GF-D8 (cell line): ENCODE measurements at regions not wholly inside any gene's neighbourhood (a gene's known extent, or its start where the extent isn't known, plus 50 kb on each side); places are given as distances from the start of the nearest gene placed in this dataset.
"Not testable (repeated sequence)": the region's sequence is repeated elsewhere in the genome, so short reads cannot be mapped to it uniquely, and the experiment has no call there.

Experiments used
- DNase-seq: peaks from one replicate; lab custom pipeline; 2025; lab: John Stamatoyannopoulos, UW

- DNase-seq, result no peak
Observed at GRCh38 chr18:75742516-75742915, 315.0 kb upstream of the SMIM21 start.

DNA sequence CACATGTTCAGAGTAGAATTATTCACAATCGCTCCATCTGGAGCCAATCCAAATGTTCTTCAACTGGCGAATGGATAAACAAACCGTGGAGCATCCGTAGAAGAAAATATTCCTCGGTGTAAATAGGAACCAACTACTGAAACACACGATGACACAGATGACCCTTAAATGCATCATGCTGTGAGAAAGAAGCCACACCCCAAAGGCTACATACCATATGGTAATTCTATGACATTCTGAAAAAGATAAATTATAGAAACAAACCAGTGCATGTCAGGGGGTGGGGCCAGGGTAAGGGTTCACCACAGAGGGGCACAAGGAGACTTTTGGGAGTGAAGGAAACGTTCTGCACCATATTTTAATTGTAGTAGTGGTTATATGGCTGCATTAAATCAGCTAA, 312.2 kb upstream of the SMIM21 start:
- DNase-seq, result no peak

GRCh38 chr18:75735291-75735690, 307.8 kb upstream of the SMIM21 start:
- no peak for DNase-seq

DNA sequence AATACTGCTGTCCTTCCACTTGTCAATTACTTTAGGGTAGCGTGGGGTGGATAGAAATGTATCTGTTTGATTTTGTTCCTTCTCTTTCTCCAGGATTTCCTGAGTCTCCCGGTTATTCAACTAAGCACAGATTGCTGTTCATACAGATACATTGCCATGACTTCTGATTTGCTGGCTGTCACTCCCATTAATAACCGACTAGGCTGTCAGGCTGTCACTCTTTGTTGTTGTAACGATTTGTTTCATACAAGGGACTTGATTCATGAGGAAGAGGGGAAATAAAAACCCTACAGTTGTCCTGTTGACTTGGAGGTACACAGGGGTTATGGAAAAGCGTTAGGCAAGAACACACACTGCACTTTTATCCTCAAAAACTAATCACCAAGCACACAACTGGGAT, 302.7 kb upstream of the SMIM21 start:
- DNase-seq, result no peak

- DNase-seq, result no peak
Observed at GRCh38 chr18:75728621-75729020, 301.1 kb upstream of the SMIM21 start.

DNA sequence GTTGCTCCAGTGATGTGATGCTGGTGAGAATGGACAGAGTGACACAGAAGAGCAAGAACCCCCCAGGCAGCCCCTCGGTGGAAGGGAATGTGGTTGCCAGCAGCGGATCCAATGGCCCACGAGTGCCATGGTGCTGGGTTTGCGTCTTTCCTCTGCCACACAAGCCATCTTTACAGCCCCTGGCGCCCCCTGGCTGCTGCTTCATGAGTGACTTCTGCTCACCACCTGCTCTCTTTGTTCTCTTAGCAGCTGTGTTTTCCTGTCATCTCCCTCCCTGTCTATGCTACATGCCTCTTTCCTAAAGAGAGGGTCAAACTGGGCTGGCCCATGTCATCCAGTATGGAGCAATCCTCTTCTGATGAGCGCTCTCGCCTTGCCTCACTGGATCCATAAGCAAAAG, 300.0 kb upstream of the SMIM21 start:
- DNase-seq, result no peak

- no peak for DNase-seq
Observed at GRCh38 chr18:75723521-75724340, 296.2 kb upstream of the SMIM21 start.

- DNase-seq, result peak; percentile 95
Observed at GRCh38 chr18:75714766-75715165, 287.3 kb upstream of the SMIM21 start.

DNA sequence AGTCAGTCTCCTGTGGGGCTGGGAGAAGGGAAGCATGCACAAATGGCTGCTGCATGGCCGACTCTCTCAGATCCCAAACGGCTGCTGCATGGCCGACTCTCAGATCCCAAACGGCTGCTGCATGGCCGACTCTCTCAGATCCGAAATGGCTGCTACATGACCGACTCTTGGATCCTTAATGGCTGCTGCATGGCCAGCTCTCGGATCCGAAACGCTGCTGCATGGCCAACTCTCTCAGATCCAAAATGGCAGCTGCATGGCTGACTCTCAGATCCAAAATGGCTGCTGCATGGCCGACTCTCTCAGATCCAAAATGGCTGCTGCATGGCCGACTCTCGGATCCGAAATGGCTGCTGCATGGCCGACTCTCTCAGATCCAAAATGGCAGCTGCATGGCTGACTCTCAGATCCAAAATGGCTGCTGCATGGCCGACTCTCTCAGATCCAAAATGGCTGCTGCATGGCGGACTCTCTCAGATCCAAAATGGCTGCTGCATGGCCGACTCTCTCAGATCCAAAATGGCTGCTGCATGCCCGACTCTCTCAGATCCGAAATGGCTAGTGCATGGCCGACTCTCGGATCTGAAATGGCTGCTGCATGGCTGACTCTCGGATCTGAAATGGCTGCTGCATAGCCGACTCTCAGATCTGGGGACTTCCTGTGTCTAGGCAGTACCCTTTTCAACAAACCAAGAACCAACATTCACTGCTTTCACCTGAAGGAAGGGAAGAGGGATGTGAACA, 284.8 kb upstream of the SMIM21 start:
- not testable (repeated sequence) for DNase-seq

DNA sequence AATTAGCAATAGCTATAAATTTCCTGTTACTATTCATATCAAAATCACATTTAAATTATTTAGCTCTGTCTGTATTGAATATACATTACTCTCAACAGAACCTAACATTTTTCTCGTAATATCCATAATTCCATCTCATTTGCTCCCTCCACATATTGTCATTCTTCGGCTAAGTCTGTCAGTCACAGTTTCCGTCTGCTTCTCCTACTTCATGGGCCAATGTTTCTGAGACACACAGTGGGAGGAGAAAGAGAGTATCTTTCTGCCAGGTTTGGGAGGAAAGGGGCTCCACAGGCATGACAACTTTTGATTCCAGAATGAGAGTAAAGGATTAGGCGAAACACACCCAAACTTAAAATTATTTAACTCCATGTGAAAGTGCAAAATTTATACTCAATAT, 273.1 kb upstream of the SMIM21 start:
- DNase-seq, result no peak

- DNase-seq, result no peak
Observed at GRCh38 chr18:75698861-75699260, 271.4 kb upstream of the SMIM21 start.

DNA sequence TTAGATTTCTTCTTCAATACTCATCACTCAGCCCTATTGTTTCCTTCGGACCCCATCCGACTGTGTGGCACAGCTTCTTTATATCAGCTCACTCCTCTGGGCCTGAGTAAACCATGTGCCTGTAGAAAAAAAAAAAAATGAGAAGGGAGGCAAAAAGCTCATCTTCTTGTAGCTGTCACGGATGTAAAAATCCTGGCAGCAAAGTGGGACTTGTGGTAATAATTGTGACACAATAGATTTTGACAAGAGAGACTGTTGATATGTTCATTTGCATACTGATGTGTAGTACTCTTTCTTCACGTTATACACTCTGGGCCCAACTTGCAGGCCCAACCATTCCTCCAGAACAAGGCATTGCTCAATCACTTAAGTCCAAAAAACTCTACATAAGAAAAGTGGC, 270.0 kb upstream of the SMIM21 start:
- no peak for DNase-seq

DNA sequence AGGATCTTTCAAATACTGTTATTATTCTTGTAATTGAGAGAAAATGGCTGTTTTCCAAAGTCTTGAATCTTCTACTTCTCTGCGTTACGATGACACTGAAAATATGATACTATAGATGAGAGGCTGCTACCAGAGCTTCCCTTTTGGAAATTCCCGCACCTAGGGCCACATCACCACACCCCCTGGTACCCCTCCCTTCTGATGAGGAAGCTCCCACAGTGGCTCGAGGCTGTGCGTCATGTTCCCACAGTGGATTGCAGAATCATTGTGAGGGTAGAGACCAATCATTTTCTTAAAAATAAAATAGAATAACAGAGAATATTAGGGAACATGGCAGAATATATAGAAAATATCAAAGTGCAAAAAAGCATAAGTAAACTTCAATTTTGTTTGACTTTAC, 268.9 kb upstream of the SMIM21 start:
- DNase-seq, result no peak

GRCh38 chr18:75694292-75694691, 266.8 kb upstream of the SMIM21 start:
- no peak for DNase-seq

DNA sequence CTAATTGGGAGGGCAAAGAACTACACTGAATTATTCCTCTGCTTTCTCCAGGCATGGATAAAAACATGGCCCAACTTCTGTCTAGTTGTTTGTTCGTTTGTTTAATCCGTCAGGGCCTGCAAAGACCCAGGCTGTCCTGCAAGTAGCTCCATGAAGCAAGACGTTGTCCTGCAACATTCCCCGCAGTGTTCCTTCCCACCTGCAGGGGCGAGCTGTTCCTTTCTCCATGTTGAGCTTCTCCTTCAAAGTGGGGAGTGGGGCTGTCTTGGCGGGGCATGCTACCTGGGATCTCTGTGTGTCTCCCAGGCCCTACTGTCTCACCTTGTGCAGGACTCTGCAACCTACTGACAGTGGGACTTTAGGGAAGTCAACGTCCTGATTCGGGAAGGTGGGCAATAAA, 264.0 kb upstream of the SMIM21 start:
- no peak for DNase-seq

DNA sequence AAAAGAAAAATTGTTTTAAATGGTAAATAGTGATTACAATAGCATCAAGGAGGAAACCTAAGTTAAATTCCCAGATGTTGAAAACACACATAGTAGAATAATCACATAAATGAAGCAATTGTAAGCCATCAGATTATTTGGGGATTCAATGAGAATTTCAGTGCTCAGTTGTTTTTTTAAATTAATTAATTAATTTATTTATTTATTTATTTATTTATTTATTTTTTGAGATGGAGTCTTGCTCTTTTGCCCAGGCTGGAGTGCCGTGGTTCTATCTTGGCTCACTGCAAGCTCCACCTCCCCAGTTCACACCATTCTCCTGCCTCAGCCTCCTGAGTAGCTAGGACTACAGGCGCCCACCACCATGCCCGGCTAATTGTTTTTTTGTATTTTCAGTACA, 262.8 kb upstream of the SMIM21 start:
- not testable (repeated sequence) for DNase-seq

GRCh38 chr18:75687626-75688025, 260.1 kb upstream of the SMIM21 start:
- no peak for DNase-seq

DNA sequence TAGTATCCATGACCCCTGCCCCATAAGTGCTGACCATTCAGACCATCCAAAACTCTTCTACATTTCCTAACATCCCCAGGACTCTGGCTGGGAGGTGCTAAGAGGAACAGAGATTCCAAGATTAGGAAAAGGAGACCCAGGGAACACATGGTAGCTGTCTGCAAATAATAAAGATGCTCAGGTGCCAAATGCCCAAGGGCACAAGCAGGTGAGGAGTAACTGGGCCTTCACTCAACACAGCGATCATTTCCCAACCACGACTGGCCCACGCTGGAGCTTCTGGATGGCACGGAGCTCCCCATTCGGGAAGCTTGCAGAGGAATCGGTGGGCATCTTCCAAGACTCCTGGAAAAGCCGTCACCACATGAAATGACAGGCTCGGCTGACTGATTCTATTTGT, 255.9 kb upstream of the SMIM21 start:
- no peak for DNase-seq

GRCh38 chr18:75681538-75682115, 254.1 kb upstream of the SMIM21 start:
- no peak for DNase-seq

DNA sequence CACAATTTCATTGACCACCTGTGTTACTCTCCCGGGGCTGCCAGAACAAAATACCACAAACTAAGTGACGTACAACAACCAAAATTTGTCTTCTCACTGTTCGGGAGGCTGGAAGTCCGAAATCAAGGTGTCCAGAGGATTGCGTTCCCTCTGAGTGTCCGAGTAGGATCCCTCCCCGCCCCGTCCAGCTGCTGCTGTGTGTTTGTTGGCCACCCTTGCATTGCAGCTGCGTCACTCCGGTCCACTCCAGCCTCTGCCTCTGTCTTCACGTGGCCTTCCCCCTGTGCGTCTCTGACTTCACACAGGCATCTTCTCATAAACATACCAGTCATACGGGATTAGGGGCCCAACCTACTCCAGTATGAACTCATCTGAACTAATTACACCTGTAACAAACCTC, 251.8 kb upstream of the SMIM21 start:
- no peak for DNase-seq

DNA sequence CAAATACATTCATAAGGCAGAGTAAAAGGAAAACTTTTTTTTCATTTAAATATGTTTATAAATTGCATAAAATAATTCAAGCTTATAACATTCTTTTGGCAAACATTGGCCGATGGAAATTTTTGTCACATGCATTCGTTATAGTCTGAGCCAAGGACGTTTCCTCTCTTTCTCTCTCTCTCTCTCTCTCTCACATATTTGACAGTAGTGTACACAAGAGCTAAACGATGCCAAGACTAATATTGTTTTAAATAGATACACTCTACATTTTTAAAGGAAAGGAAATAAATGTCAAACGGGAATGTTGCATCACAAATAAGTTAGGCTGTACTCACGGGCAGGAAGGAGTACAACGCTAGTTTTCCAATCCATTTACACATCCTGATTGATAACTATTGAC, 251.1 kb upstream of the SMIM21 start:
- DNase-seq, result no peak

- no peak for DNase-seq
Observed at GRCh38 chr18:75677696-75678455, 250.4 kb upstream of the SMIM21 start.
